ENCODE measurements at regions not wholly inside any gene's neighbourhood (a gene's known extent, or its start where the extent isn't known, plus 50 kb on each side); places are given as distances from the start of the nearest gene placed in this dataset.

- Histone ChIP-seq H2AFZ (ENCODE audit: low read length) (no peak overlapping the region), H3K79me2 (ENCODE audit: insufficient read depth, low read length) (no peaks in the 10 kb centered on the region), H3K36me3 (ENCODE audit: insufficient read depth, low read length) (no peaks in the 10 kb centered on the region), H3F3A (ENCODE audit: insufficient read depth, low read length) (no peaks in the 10 kb centered on the region), H4K20me1 (ENCODE audit: insufficient read depth, low read length) (no peaks in the 10 kb centered on the region), H3K9me2 (ENCODE audit: low read depth, low read length) (no peaks in the 10 kb centered on the region), H3K4me1 (ENCODE audit: insufficient read depth, low read length, severe bottlenecking) (no peaks in the 10 kb centered on the region), H3K9ac (ENCODE audit: low read length) (no peak overlapping the region), H3K9me3 (ENCODE audit: low read length) (no peaks in the 10 kb centered on the region), H3K27ac (ENCODE audit: low read depth, low read length, poor library complexity, severe bottlenecking) (no peak overlapping the region), H3K4me3 (ENCODE audit: low read depth, low read length, poor library complexity, severe bottlenecking) (no peak overlapping the region), H3K27me3 (ENCODE audit: insufficient read depth, low read length) (no peaks in the 10 kb centered on the region), H3K4me2 (ENCODE audit: low read length) (no peak overlapping the region)
- TF ChIP-seq EZH2 (IDR thresholded peaks at IDR 0.05; ENCODE audit: borderline replicate concordance, low read length) (no peak), CTCF (IDR thresholded peaks at IDR 0.05; ENCODE audit: low read length) (no peak)
These were observed 79.5 kb downstream of the FASLG start for GRCh38 chr1:172738389-172738788.

GRCh38 chr1:172742599-172743500 lies 83.9 kb downstream of the FASLG start:
- no peaks in the 10 kb centered on the region for H3F3A ChIP-seq (ENCODE audit: insufficient read depth, low read length)
- no peaks in the 10 kb centered on the region for H4K20me1 ChIP-seq (ENCODE audit: insufficient read depth, low read length)
- no peak overlapping the region for H3K4me3 ChIP-seq (ENCODE audit: low read depth, low read length, poor library complexity, severe bottlenecking)
- no peak overlapping the region for H2AFZ ChIP-seq (ENCODE audit: low read length)
- TF ChIP-seq EZH2 (IDR thresholded peaks at IDR 0.05; ENCODE audit: borderline replicate concordance, low read length) (no peak), CTCF (IDR thresholded peaks at IDR 0.05; ENCODE audit: low read length) (peak; percentile 80)
- H3K27ac ChIP-seq (ENCODE audit: low read depth, low read length, poor library complexity, severe bottlenecking): no peak overlapping the region
- H3K9ac ChIP-seq (ENCODE audit: low read length): no peak overlapping the region
- H3K4me1 ChIP-seq (ENCODE audit: insufficient read depth, low read length, severe bottlenecking): peaks cover 11% of the 10 kb centered on the region
- H3K9me2 ChIP-seq (ENCODE audit: low read depth, low read length): no peaks in the 10 kb centered on the region
- no peak overlapping the region for H3K4me2 ChIP-seq (ENCODE audit: low read length)
- no peaks in the 10 kb centered on the region for H3K36me3 ChIP-seq (ENCODE audit: insufficient read depth, low read length)
- H3K27me3 ChIP-seq (ENCODE audit: insufficient read depth, low read length): no peaks in the 10 kb centered on the region
- no peaks in the 10 kb centered on the region for H3K9me3 ChIP-seq (ENCODE audit: low read length)
- no peaks in the 10 kb centered on the region for H3K79me2 ChIP-seq (ENCODE audit: insufficient read depth, low read length)

GRCh38 chr1:172745014-172745413 lies 86.1 kb downstream of the FASLG start:
- H3K4me3 ChIP-seq (ENCODE audit: low read depth, low read length, poor library complexity, severe bottlenecking): no peak overlapping the region
- no peak overlapping the region for H3K4me2 ChIP-seq (ENCODE audit: low read length)
- no peak overlapping the region for H3K9ac ChIP-seq (ENCODE audit: low read length)
- TF ChIP-seq CTCF (IDR thresholded peaks at IDR 0.05; ENCODE audit: low read length): peak; percentile 85
- no peak for TF ChIP-seq EZH2 (IDR thresholded peaks at IDR 0.05; ENCODE audit: borderline replicate concordance, low read length)
- H2AFZ ChIP-seq (ENCODE audit: low read length): no peak overlapping the region
- H3K27me3 ChIP-seq (ENCODE audit: insufficient read depth, low read length): no peaks in the 10 kb centered on the region
- no peaks in the 10 kb centered on the region for H3K79me2 ChIP-seq (ENCODE audit: insufficient read depth, low read length)
- H3K4me1 ChIP-seq (ENCODE audit: insufficient read depth, low read length, severe bottlenecking): peaks cover 11% of the 10 kb centered on the region
- H3K9me3 ChIP-seq (ENCODE audit: low read length): no peaks in the 10 kb centered on the region
- no peaks in the 10 kb centered on the region for H4K20me1 ChIP-seq (ENCODE audit: insufficient read depth, low read length)
- no peaks in the 10 kb centered on the region for H3F3A ChIP-seq (ENCODE audit: insufficient read depth, low read length)
- H3K36me3 ChIP-seq (ENCODE audit: insufficient read depth, low read length): no peaks in the 10 kb centered on the region
- H3K27ac ChIP-seq (ENCODE audit: low read depth, low read length, poor library complexity, severe bottlenecking): no peak overlapping the region
- no peaks in the 10 kb centered on the region for H3K9me2 ChIP-seq (ENCODE audit: low read depth, low read length)
